IMR-90 (cell line): ENCODE measurements at regions not wholly inside any gene's neighbourhood (a gene's known extent, or its start where the extent isn't known, plus 50 kb on each side); places are given as distances from the start of the nearest gene placed in this dataset.

ENCODE experiments used
- ATAC-seq: fragments of 200-7000 bp; cut with Tn5 transposase; 2 replicates; pipeline ENCODE4 v1.9.1; 2020; ENCODE audit warnings: low read depth, mild to moderate bottlenecking, moderate library complexity
- BruUV-seq: library from RNA; stranded (reverse); fragments of 400-500 nt; replicated peaks from 2 replicates; lab custom pipeline; 2021; lab: Mats Ljungman, UMichigan
- CTCF ChIA-PET: fragments of 300-600 bp; formaldehyde crosslinking; extraction: SDS; loops from one replicate; lab custom pipeline; 2021; ENCODE audit warnings: antibody characterized with exemption; lab: Yijun Ruan, JAX
- POLR2A ChIA-PET: fragments of 300-600 bp; sonication (Branson Sonifier 250); formaldehyde crosslinking; loops from one replicate; lab custom pipeline; 2022; ENCODE audit warnings: antibody characterized with exemption; ENCODE audit not compliant: unreplicated experiment; lab: Charles Lee
- DNase-seq: peaks from one replicate; pipeline ENCODE4 v3.0.0; 2013
- H2AFZ ChIP-seq: replicated peaks from 2 replicates; pipeline ENCODE3; 2013; ENCODE audit warnings: low read length, mild to moderate bottlenecking; ENCODE audit not compliant: poor library complexity
- H2AK5ac ChIP-seq: 2 replicates; pipeline ENCODE4 v1.6.1; 2013; ENCODE audit warnings: low read depth, low read length, inconsistent platforms
- H2AK9ac ChIP-seq: replicated peaks from 2 replicates; pipeline ENCODE3; 2013; ENCODE audit warnings: mild to moderate bottlenecking, low read depth, low read length, moderate library complexity; ENCODE audit not compliant: poor library complexity
- H2BK120ac ChIP-seq: 2 replicates; pipeline ENCODE4 v1.6.1; 2013; ENCODE audit warnings: low read depth, low read length, inconsistent platforms
- H2BK15ac ChIP-seq: 3 replicates; pipeline ENCODE4 v1.6.1; 2013; ENCODE audit warnings: low read depth, low read length, inconsistent platforms
- H2BK20ac ChIP-seq: 2 replicates; pipeline ENCODE4 v1.6.1; 2013; ENCODE audit warnings: low read depth, mild to moderate bottlenecking, inconsistent platforms, low read length, moderate library complexity
- H2BK5ac ChIP-seq: 2 replicates; pipeline ENCODE4 v1.6.1; 2013; ENCODE audit warnings: mild to moderate bottlenecking, low read depth, low read length, inconsistent platforms; ENCODE audit not compliant: poor library complexity, severe bottlenecking
- H3K14ac ChIP-seq: replicated peaks from 2 replicates; pipeline ENCODE4 v1.6.1; 2013; ENCODE audit warnings: low read depth, low read length, inconsistent platforms
- H3K18ac ChIP-seq: 2 replicates; pipeline ENCODE4 v1.6.1; 2013; ENCODE audit warnings: low read depth, low read length, control low read depth
- H3K23ac ChIP-seq: 2 replicates; pipeline ENCODE4 v1.6.1; 2013; ENCODE audit warnings: low read depth, low read length, inconsistent platforms
- H3K27ac ChIP-seq: 2 replicates; pipeline ENCODE4 v1.5.1; 2013; ENCODE audit warnings: mild to moderate bottlenecking, control low read depth, low read length; ENCODE audit not compliant: insufficient read depth
- H3K27me3 ChIP-seq: 2 replicates; pipeline ENCODE4 v1.6.1; 2013; ENCODE audit warnings: low read length; ENCODE audit not compliant: control insufficient read depth, insufficient read depth
- H3K36me3 ChIP-seq: 2 replicates; pipeline ENCODE4 v1.6.1; 2013; ENCODE audit warnings: low read length, mixed read lengths; ENCODE audit not compliant: control insufficient read depth, insufficient read depth
- H3K4ac ChIP-seq: 2 replicates; pipeline ENCODE4 v1.6.1; 2013; ENCODE audit warnings: low read depth, low read length, inconsistent platforms
- H3K4me1 ChIP-seq: 2 replicates; pipeline ENCODE4 v1.6.1; 2013; ENCODE audit warnings: low read length, mixed read lengths; ENCODE audit not compliant: control insufficient read depth, insufficient read depth
- H3K4me2 ChIP-seq: 2 replicates; pipeline ENCODE4 v1.6.1; 2013; ENCODE audit warnings: low read depth, mild to moderate bottlenecking, control low read depth, low read length, moderate library complexity
- H3K4me3 ChIP-seq: 2 replicates; pipeline ENCODE4 v1.5.1; 2013; ENCODE audit warnings: low read depth, mild to moderate bottlenecking, control low read depth, low read length, moderate library complexity; ENCODE audit not compliant: insufficient read depth
- H3K56ac ChIP-seq: 2 replicates; pipeline ENCODE4 v1.6.1; 2013; ENCODE audit warnings: low read length, inconsistent platforms; ENCODE audit not compliant: insufficient read depth; ENCODE audit errors: extremely low read depth
- H3K79me1 ChIP-seq, 2 experiments: 2 replicates each; pipeline ENCODE4 v1.6.1; 2013; ENCODE audit warnings: low read length in 2 of 2, inconsistent platforms in 1 of 2, low read depth in 1 of 2
- H3K9ac ChIP-seq: 2 replicates; pipeline ENCODE4 v1.6.1; 2013; ENCODE audit warnings: low read depth, low read length, control low read depth
- H3K9me1 ChIP-seq: 2 replicates; pipeline ENCODE4 v1.6.1; 2013; ENCODE audit warnings: low read length, inconsistent platforms; ENCODE audit not compliant: insufficient read depth
- H3K9me3 ChIP-seq: 2 replicates; pipeline ENCODE4 v1.6.1; 2013; ENCODE audit warnings: low read length; ENCODE audit not compliant: control insufficient read depth, insufficient read depth
- H4K20me1 ChIP-seq: 2 replicates; pipeline ENCODE4 v1.6.1; 2013; ENCODE audit warnings: low read length, inconsistent platforms; ENCODE audit not compliant: insufficient read depth
- H4K5ac ChIP-seq: 2 replicates; pipeline ENCODE4 v1.6.1; 2013; ENCODE audit warnings: mild to moderate bottlenecking, low read depth, low read length, control low read depth
- H4K8ac ChIP-seq, 2 experiments: 2 replicates each; pipeline ENCODE4 v1.6.1; 2013; ENCODE audit warnings: low read depth in 2 of 2, low read length in 2 of 2, control low read depth in 1 of 2, inconsistent platforms in 1 of 2
- H4K91ac ChIP-seq: 2 replicates; pipeline ENCODE4 v1.6.1; 2013; ENCODE audit warnings: low read depth, low read length, inconsistent platforms; ENCODE audit not compliant: insufficient read depth
- BHLHE40 ChIP-seq: fragments of 150-350 bp; IDR thresholded peaks from 2 replicates; pipeline ENCODE4 v1.6.1; 2016; ENCODE audit warnings: mild to moderate bottlenecking, low read depth, low read length
- CEBPB ChIP-seq: IDR thresholded peaks from 2 replicates; pipeline ENCODE4 v1.6.1; 2012; ENCODE audit warnings: low read depth, low read length, improper control_type of control experiment
- CHD1 ChIP-seq: IDR thresholded peaks from 2 replicates; pipeline ENCODE4 v1.6.1; 2012; ENCODE audit warnings: low read depth, low read length, improper control_type of control experiment
- CTCF ChIP-seq: conservative IDR thresholded peaks from 2 replicates; pipeline ENCODE4 v1.5.1; 2012; ENCODE audit warnings: mild to moderate bottlenecking, low read depth, low read length, improper control_type of control experiment
- ELK1 ChIP-seq: fragments of 150-350 bp; IDR thresholded peaks from 2 replicates; pipeline ENCODE4 v1.6.1; 2016; ENCODE audit warnings: low read depth, mild to moderate bottlenecking, low read length, moderate library complexity, borderline replicate concordance
- FOS ChIP-seq: fragments of 150-350 bp; IDR thresholded peaks from 2 replicates; pipeline ENCODE4 v1.6.1; 2016; ENCODE audit warnings: low read depth, low read length
- MAFK ChIP-seq: IDR thresholded peaks from 2 replicates; pipeline ENCODE4 v1.6.1; 2012; ENCODE audit warnings: low read depth, low read length, improper control_type of control experiment
- MAZ ChIP-seq: IDR thresholded peaks from 2 replicates; pipeline ENCODE4 v1.6.1; 2012; ENCODE audit warnings: low read depth, mild to moderate bottlenecking, low read length, improper control_type of control experiment, moderate library complexity, borderline replicate concordance
- MXI1 ChIP-seq: IDR thresholded peaks from 2 replicates; pipeline ENCODE4 v1.6.1; 2012; ENCODE audit warnings: low read depth, mild to moderate bottlenecking, low read length, moderate library complexity, borderline replicate concordance
- NFE2L2 ChIP-seq: fragments of 150-350 bp; IDR thresholded peaks from 2 replicates; pipeline ENCODE4 v1.6.1; 2016; ENCODE audit warnings: low read depth, mild to moderate bottlenecking, low read length
- POLR2A ChIP-seq: IDR thresholded peaks from 2 replicates; pipeline ENCODE4 v1.6.1; 2012; ENCODE audit warnings: mild to moderate bottlenecking, low read depth, low read length
- RAD21 ChIP-seq: IDR thresholded peaks from 2 replicates; pipeline ENCODE4 v1.6.1; 2012; ENCODE audit warnings: low read length, improper control_type of control experiment
- RFX5 ChIP-seq: IDR thresholded peaks from 2 replicates; pipeline ENCODE4 v1.8.0; 2012; ENCODE audit warnings: low read depth, mild to moderate bottlenecking, low read length, moderate library complexity
- SMC3 ChIP-seq: fragments of 150-350 bp; IDR thresholded peaks from 2 replicates; pipeline ENCODE4 v1.6.1; 2016; ENCODE audit warnings: low read depth, mild to moderate bottlenecking, antibody characterized with exemption, low read length, moderate library complexity
- USF2 ChIP-seq: fragments of 150-350 bp; IDR thresholded peaks from 2 replicates; pipeline ENCODE4 v1.6.1; 2017; ENCODE audit warnings: mild to moderate bottlenecking, antibody characterized with exemption, low read length, low read depth
- WGBS, 2 experiments: methylation state at CpG; one replicate each; pipeline versions ENCODE4 v1.1.5 to v1.1.7; 2013; ENCODE audit warnings: missing lambda C conversion rate in 2 of 2; ENCODE audit not compliant: insufficient read length in 1 of 2; ENCODE audit errors: extremely low coverage in 2 of 2; 5-methylcytosine and 5-hydroxymethylcytosine counted together
- dilution Hi-C: fragments of 300-500 bp; cut with HindIII; formaldehyde crosslinking; loops from one replicate; pipeline ENCODE4 v1.14.3; 2018; ENCODE audit warnings: low sequenced_read_pairs; ENCODE audit not compliant: unreplicated experiment
- in situ Hi-C: fragments of 300-500 bp; cut with MboI; formaldehyde crosslinking; loops from 3 replicates; pipeline ENCODE4 v1.14.3; 2019; ENCODE audit warnings: low sequenced_read_pairs, inconsistent platforms, mixed read lengths
- intact Hi-C: fragments of 100-400 bp; cut with micrococcal nuclease; formaldehyde crosslinking; loops from 2 replicates; pipeline ENCODE4 v1.10.0; 2022

GRCh38 chr16:26905336-26905735 lies 161.4 kb upstream of the C16orf82 start:
- no peak overlapping the region for H3K4me2 ChIP-seq
- H3K4me3 ChIP-seq, result no peak overlapping the region
- no peak overlapping the region for H2AK9ac ChIP-seq
- H3K18ac ChIP-seq, result no peak overlapping the region
- H3K4me1 ChIP-seq, result no peaks in the 10 kb centered on the region
- H3K9ac ChIP-seq, result no peak overlapping the region
- H2AK5ac ChIP-seq, result no peak overlapping the region
- H3K27ac ChIP-seq, result no peak overlapping the region
- H3K9me1 ChIP-seq, result no peaks in the 10 kb centered on the region
- H3K23ac ChIP-seq, result no peak overlapping the region
- H3K9me3 ChIP-seq, result no peaks in the 10 kb centered on the region
- H4K8ac ChIP-seq, result no peak overlapping the region
- H3K56ac ChIP-seq, result no peak overlapping the region
- ATAC-seq (no peak), DNase-seq (peak; percentile 11)
- ChIA-PET POLR2A (no interaction called here), CTCF (interaction anchor here (0.9 kb wide), 1 partner anchor 9 kb away, joined by 3 read pairs; no protein-coding TSS in a partner anchor)
- H4K5ac ChIP-seq, result no peak overlapping the region
- H2BK20ac ChIP-seq, result no peak overlapping the region
- no peak overlapping the region for H2BK15ac ChIP-seq
- H3K27me3 ChIP-seq, result no peaks in the 10 kb centered on the region
- no peak overlapping the region for H2BK5ac ChIP-seq
- H4K20me1 ChIP-seq, result no peaks in the 10 kb centered on the region
- intact Hi-C loops (no loop called here), in situ Hi-C loops (no loop called here), dilution Hi-C loops (no loop called here)
- H3K4ac ChIP-seq, result no peak overlapping the region
- no TSS peak for BruUV-seq
- H2BK120ac ChIP-seq, result no peak overlapping the region
- H3K79me1 ChIP-seq, result no peaks in the 10 kb centered on the region
- no peaks in the 10 kb centered on the region for H3K36me3 ChIP-seq
- H2AFZ ChIP-seq, result no peak overlapping the region
- TF ChIP-seq RAD21 (no peak), BHLHE40 (no peak), ELK1 (no peak), SMC3 (no peak), MAZ (no peak), FOS (no peak), CEBPB (no peak), POLR2A (no peak), NFE2L2 (no peak), MXI1 (no peak), MAFK (no peak), RFX5 (no peak), CTCF (no peak), USF2 (no peak), CHD1 (no peak)
- no peak overlapping the region for H3K14ac ChIP-seq
- H4K91ac ChIP-seq, result no peak overlapping the region
- WGBS, 2 experiments, result no CpG with 5 or more reads among the region's 2 CpGs
